EH (cell line): ENCODE measurements at regions not wholly inside any gene's neighbourhood (a gene's known extent, or its start where the extent isn't known, plus 50 kb on each side); places are given as distances from the start of the nearest gene placed in this dataset.
"Not testable (repeated sequence)": the region's sequence is repeated elsewhere in the genome, so short reads cannot be mapped to it uniquely, and the experiment has no call there.

ENCODE experiments used
- DNase-seq: peaks from one replicate; pipeline ENCODE4 v3.0.0-alpha.2; 2015; ENCODE audit warnings: low read depth

DNA sequence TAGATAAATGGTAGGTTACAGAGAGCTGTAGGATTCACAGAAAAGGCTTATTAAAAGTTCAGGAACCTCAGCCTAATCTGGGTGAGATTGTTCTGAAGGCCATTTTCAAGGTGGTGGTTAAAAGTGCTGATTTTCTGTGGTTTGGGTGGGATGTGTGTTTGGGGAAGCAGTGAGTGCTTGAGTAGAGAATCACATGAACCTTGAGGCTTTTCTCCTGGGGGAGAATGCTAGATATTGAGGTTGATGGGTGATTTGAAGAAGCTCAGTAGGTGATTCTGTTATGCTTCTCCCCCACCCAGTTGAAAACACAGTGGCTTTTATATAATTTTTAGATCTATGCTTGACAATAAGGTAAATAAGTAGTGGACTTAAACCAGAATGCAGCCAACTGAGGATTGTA, 420.9 kb downstream of the PCNX1 start:
- no peak for DNase-seq

DNA sequence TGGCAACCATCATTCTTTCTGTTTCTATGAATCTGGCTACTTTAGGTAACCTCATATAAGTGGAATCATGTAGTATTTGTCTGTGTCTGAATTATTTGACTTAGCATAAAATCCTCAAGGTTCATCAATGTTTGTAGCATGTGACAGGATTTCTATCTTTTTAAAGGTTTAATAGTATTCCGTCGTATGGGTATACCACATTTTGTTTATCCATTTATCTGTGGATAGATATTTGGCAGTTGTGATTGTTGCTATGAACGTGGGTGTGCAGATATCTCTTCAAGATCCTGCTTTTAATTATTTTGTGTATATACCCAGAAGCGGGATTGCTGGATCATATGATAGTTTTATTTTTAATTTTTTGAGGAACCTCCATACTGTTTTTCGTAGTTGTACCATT, 421.7 kb downstream of the PCNX1 start:
- no peak for DNase-seq

DNA sequence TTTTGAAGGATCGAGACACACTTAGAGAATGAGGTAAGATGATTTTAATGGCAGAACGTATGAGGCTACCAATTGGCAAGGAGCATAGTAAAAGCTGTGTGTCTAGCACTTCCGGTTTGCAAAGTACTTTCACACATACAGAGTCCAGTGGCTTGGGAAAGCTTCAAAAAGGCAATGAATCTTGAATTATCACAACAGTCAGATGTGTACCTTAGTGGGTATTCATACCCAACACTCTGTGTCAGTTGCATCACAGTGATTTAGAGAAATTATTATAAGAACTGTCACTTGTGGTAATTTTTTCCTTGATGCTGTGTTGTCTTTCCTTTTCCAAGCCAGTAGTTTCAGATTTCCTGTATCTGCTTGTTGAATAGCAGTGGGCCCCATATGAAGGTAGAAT, 424.1 kb downstream of the PCNX1 start:
- DNase-seq, result peak; percentile 30

DNA sequence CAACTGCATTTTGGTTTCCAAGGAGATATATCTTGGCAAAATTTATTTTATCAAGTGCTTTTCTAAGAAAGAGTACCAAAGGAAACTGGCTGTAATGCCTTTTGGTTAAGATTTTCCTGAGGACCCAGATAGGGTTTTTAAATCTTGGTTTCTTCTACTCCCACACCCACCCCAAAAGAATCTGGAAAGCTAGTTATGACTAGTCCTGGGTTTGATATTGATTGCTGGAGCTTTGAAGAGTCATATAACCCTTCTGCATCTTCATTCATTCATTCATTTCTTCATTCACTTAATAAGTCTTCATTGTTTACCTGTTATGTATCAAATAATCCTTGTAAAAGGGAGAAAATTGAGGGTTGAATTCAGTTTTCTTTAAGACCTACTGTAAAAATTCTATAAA, 425.2 kb downstream of the PCNX1 start:
- DNase-seq, result no peak

DNA sequence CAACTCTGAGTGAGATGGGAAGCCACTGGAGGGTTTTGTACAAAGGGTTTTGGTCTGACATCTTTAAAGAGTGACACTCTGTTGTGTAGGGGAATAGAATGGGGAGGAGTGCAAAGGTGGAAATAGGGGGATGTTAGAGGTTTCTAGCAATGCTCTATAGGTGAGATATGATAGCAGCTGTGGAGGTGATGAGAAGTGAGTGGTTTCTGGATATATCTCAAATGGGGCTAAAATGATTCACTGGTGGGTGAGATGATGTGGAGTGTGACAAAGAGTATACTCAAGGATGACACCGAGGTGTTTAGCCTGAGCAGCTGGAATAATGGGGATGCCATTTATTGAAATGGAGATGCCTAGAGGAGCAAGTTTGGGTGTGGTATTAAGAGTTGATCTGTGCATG, 426.4 kb downstream of the PCNX1 start:
- no peak for DNase-seq

DNA sequence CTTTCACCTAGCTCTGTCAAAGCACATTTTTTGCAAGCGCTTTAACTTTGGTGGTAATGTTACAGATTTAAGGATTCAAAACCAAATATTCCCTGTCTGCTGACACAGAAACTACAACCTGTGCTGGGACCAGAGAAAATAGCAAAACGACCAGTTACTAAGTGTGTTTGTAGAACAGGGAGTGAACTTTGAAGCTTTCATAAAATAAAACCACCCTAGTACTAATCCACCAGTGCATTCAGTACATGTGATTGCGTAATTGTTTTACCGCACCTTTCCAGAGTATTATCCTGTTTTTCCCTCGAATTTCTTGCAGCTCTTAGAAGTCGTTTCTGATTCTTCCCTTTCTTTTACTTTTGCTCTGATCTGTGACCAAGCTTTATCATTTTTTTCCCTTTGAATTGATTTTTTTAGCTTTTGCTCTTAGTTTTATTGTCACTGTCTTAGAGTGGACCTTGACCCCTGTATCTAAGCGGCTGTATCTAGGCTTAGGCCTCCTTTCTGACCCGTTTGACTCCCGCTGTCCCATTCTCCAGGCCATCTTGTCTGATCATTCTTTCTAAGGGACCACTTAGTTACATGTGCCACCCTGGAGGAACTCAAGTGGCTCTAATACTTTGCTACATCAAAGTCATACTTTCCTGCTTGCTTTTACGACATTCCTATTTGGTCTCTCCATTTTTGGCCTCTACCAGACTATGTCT, 429.4 kb downstream of the PCNX1 start:
- no peak for DNase-seq

DNA sequence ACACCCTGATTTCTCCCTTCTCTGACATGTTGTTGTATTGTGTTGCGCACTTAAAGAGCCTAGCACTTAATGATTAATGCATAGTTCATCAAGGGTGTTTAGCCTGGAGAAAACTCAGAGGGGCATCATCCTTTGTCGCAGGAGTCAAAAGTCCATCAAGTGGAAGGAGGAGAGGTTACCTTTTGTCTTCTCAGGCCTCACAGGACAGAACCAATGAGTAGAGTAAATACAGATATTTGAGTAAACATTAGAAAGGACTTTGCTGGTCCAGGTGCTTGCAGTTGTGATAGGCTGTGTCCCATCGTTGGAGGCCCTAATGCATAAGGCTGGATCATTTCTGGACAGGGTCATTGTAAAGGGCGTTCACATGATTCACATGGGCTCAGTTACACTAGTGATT, 430.9 kb downstream of the PCNX1 start:
- DNase-seq, result no peak

DNA sequence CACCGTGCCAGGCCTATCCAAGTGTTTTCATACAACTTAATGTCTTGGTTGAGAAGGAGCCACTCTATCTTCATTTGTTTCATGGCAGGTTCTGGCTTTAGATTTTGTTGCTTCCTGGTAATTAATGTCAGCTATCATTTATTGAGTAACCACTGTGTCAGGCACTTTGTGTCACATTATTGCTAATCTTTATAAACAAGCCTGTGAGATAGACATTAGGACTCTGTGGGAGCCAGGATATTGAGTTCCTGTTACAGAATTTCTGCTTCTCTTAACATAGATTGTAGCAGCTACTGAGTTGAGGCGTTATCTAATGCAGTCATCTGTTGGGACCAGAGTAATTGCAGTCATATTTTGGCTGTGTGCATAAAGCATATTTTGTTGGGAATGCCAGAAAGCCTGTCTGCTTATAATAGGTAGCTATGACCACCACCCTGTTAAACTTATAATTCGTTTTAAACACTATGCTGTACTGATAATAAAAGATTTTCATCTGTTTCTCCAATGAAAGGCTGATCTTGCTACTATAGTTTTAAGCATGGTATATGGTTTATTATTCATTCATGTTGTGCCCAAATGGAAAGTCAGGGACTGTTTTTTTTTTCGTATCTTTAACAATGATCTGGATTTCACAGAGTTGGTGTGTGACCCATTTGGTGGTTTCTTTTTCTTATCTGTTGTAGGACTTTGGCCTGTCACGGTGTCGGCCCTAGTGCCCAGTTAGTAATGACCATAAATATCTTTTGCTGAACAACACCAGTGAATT, 432.6 kb downstream of the PCNX1 start:
- DNase-seq, result no peak

DNA sequence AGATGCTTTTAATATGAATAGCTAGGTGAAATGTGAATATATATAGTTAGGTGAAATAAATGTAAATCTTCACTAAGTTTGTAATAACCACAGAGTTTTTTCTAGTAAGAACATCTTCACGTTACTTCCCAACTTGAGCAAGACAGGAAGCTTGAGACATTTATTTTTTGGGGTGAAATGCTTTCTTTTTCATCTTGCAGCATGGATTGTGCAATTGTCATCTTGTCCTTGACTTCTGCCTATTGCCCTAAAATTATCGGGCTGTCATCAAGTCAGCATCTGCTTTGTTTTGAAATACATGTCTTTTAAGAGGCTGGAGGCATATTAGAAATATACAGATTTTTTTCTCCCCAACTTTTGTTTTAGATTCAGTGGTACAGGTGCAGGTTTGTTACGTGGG, 433.9 kb downstream of the PCNX1 start:
- no peak for DNase-seq

DNA sequence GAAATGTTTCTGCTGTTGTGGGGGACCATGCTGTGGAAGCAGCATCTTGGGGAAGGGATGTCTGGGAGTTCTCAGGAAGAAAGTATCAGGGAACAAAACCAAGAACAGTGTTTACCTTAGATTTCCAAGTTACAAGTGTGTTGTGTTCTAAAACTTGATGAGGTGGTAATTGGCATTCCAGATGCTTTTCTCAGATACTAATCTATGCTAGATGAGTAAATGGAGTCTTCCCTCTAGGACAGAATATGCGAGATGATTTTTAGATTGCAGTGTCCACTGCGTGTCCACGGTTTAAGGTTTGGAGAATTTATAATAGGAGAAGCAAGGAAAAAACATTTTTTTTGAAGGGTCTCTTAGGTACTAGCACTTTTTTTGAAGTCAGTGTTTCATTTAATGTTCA, 436.5 kb downstream of the PCNX1 start:
- no peak for DNase-seq

DNA sequence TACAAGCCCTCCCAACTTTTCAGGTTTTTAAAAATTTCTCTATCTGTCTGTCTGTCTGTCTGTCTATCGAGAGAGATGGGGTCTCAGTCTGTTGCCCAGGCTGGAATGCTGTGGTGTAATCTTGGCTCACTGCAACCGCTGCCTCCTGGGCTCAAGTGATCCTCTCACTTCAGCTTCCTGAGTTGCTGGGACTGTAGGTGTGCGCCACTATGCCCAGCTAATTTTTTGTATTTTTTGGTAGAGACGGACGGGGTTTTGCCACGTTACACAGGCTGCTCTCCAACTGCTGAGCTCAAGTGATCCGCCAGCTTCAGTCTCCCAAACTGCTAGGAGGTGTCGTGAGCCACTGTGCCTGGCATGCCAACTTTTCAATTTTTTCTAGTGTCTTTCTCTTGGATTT, 437.2 kb downstream of the PCNX1 start:
- DNase-seq, result no peak

DNA sequence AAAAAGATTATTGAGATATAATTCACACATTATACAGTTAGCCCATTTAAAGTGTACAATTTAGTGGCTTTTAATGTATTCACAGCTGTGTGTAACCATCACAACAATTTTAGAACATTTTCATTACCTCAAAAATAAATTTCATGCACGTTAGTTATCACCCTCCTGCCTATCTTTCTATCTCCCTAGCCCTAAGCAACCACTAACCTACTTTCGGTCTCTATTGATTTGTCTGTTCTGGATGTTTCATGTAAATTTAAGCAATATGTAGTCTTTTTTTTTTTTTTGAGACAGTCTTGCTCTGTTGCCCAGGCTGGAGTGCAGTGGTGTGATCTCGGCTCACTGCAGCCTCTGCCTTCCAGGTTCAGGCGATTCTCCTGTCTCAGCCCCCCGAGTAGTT, 439.4 kb downstream of the PCNX1 start:
- no peak for DNase-seq

DNA sequence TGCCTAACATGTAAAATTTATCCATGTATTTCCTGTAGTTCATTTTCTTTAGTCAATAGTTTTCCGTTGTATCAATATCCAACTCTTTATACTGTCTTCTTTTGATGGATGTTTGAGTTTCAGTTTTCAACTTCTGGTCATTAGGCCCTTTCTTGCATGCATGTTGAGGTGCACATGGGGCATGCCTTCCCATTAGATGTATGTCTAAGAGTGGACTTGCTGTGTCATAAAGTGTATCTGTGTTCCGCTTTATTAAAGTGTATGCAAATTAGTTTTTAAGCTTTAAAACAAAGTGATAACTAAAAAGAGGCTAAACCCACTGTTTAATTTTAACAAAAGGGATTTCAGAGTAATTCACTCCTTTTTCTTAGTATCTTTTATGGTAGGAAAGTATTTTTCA, 441.1 kb downstream of the PCNX1 start:
- no peak for DNase-seq

DNA sequence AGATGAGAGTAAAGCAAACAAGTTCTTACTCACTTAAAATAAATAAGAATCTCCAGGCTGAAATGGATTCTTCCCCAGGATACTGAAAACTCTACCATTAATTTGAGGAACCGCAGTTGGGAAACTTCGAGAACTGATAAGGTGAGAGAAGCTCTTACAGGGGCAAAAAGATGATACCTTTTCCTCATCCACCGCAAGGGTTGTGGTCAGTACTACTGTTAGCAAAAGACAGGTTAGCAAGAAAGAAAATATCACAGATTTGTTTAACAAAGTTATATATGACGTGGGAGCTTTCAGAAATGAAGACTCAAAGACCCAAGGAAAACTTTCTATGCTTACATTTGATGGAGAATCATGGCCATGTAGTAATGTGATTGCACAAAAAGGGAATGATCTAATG, 441.6 kb downstream of the PCNX1 start:
- no peak for DNase-seq

DNA sequence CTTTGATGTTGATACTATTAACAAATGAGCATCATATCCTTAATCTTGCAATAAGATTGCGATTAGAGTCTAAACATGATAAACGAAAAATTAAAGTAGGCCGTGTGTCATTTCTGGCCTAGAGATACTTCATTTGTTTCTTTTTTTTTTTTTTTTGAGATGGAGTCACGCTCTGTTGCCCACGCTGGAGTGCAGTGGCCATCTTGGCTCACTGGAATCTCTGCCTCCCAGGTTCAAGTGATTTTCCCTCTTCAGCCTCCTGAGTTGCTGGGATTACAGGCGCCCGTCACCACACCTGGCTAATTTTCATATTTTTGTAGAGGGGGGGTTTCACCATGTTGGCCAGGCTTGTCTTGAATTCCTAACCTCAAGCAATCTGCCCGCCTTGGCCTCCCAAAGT, 446.9 kb downstream of the PCNX1 start:
- no peak for DNase-seq

DNA sequence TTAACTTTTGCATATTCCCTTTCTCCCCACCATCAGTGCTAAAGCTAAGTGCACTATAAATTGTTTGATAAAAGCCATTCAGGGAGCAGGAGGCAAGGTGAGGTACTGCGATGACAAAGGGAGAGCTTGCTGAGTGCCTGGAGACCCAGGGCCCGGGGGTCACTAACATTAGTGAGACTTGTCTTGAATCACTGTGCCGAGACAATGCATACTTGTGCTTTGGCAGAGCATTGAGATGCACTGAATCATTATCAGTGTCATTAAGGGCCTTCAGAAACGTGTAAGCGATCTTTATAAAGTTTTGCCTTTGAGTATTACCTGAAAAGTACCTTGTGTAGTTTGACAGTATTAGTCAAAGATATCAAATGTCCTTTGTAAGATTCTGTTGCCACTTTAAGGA, 447.5 kb downstream of the PCNX1 start:
- peak; percentile 49 for DNase-seq

DNA sequence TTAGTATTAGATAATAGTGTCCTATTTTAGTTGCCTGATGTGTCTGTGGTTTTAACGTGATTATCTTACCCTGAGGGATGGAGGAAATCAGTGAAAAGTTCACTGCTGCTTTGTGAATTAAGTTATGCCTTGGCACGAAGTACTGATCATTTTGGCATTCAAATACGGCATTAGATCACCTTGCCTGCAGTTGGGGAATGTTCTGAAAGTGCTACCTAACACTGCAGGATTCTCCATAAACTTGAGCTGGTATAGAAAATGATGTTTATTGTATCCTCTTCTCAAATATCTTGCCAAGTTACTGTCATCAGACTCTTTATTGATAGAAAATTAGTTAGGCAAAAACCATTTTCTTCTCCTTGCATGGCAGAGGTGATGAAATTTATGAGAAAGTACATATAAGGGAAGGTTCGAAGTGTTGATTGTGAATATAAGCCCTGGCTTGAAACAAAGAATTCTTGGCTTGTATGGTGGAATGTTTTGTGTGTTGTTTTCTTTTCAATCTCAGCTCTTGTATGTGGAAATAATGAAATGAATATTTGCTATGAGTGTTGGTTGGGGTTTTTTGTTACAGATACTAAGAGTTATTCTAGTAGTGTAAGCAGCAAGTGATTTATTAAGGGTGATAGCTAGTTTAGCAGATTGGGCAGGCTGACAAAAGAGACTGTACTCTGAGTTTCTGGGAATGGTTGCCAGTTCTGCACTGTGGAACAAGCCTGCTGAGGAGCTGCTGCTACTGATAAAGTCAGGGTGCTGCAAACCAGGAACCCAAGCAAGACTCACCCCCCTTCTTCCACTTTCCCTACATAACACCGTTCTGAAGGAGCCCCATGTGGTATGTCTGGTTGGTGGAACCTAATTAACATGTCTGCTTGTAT, 448.3 kb downstream of the PCNX1 start:
- peak; percentile 87 for DNase-seq

DNA sequence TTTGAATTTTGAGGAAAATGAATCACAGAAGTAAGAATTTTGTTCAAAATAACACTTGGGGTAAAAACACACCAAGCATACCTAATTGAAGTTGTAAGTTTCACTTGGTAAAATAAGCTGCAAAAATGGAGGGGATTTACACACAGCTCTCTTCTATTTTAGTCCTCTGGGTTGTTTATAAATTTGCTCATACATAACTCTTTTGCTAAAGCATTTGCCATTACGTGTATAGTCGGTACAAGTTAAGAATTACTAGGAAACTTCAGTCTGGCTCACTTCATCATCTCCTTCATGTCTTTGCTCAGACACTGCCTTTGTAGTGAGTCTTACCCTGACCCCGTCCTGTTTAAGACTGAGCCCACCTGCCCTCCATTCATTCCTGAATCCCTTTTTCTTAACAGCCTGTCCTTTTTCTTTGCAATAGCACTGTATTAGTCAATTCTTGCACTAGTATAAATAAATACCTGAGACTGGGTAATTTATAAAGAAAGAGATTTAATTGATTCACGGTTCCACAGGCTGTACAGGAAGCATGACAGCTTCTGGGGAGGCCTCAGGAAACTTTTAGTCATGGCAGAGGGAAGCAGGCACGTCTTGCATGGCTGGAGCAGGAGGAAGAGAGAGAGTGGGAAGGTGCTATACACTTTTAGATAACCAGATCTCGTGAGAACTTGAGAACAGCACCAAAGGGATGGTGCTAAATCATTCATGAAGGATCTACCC, 451.1 kb downstream of the PCNX1 start:
- DNase-seq, result no peak

DNA sequence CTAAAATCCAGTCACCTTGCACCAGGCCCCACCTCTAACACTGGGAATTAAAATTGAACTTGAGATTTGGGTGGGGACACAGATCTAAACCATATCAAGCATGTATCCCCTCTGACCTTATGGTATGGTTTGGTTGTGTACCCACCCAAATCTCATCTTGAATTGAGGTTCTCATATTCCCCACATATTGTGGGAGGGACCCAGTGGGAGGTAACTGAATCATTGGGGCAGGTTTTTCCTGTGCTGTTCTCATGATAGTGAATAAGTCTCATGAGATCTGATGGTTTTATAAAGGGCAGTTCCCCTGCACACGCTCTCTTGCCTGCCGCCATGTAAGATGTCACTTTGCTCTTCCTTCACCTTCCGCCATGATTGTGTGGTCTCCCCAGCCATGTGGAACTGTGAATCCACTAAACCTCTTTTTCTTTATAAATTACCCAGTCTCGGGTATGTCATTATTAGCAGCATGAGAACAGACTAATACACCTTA, 451.7 kb downstream of the PCNX1 start:
- DNase-seq, result not testable (repeated sequence)

DNA sequence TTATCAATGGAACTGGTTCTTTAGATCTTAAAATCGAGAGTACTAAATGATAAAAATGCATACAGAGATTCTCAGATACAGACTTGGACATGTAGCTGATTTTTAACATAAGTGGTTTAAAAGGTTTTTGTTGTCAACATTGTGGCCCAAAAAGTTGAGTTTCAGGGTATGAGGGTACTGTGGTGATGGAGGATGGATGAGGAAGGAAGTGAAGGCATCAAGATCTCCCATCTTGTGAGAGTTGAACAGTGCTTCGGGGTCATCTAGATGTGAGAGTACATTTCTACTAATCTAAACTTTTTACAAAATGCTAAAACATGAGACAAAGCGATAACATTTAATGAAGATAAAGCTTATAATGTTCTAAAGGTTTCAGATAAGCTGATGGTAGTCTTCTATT, 452.6 kb downstream of the PCNX1 start:
- DNase-seq, result no peak

DNA sequence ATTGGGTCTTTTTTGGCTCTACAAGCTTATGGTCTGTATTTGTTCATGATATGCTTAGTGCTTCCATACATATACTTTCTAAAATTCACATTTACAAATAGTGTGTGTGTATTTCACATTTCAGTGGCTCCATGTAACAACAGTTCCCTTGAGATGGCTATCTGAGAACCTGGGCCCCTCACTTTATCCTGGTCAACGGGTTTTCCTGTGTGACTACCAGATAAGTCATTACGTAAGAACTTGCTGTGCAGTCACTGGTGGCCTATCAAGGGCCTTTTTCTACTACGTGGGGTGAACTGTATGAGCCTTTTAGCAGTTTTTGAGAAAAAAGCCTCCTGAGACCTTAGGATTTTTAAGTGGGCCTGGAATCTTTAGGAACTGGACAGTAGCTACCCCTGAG, 454.1 kb downstream of the PCNX1 start:
- peak; percentile 54 for DNase-seq

DNA sequence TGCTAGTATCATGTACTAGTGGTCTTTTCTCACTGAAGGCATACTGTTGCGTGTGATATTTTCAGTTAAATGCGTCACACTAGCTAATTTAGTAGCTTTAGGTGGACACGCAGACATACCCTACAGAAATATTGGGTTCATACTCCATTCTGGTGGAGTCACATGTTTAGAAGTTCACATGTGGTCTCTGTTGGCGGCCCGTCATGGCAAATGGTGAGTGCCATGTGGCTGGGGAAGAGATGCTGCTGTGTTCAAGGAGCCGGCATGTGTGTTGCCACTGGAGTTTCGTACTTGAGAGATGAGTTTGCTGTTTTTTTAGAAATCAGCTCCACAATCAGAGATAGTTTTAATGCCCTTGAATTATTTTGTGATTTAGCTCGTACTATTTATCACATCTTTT, 454.6 kb downstream of the PCNX1 start:
- DNase-seq, result no peak
